GM18870 (cell line): ENCODE measurements at regions not wholly inside any gene's neighbourhood (a gene's known extent, or its start where the extent isn't known, plus 50 kb on each side); places are given as distances from the start of the nearest gene placed in this dataset.

Experiments used
- ATAC-seq: cut with Tn5 transposase; IDR thresholded peaks from one replicate; pipeline ENCODE4 v1.9.1; 2021; ENCODE audit warnings: moderate library complexity; ENCODE audit not compliant: unreplicated experiment

GRCh38 chr2:224213396-224213795 lies 174.3 kb upstream of the SERPINE2 start:
- ATAC-seq: no peak

DNA sequence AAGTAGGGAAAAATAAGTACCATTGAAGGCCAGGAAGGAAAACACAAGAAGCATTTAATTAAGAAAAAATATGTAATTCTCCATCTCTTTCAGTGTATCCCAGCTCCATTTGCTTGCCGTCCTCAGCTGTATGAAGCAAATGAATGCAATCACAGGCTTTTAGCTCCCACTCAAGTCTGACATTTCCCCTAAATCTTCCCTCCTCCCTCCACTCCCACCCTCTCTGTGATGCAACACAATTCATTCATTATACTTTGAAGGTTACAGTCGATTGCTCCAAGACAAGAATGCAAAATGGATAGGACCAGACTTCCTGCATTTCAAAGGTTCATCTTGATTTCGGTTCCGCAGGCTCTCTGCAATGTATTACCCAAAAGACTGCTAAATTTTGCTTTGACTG lies 172.7 kb upstream of the SERPINE2 start:
- ATAC-seq: no peak

GRCh38 chr2:224211181-224211480 lies 172.0 kb upstream of the SERPINE2 start:
- no peak for ATAC-seq

GRCh38 chr2:224210286-224211180 lies 171.4 kb upstream of the SERPINE2 start:
- ATAC-seq: no peak

DNA sequence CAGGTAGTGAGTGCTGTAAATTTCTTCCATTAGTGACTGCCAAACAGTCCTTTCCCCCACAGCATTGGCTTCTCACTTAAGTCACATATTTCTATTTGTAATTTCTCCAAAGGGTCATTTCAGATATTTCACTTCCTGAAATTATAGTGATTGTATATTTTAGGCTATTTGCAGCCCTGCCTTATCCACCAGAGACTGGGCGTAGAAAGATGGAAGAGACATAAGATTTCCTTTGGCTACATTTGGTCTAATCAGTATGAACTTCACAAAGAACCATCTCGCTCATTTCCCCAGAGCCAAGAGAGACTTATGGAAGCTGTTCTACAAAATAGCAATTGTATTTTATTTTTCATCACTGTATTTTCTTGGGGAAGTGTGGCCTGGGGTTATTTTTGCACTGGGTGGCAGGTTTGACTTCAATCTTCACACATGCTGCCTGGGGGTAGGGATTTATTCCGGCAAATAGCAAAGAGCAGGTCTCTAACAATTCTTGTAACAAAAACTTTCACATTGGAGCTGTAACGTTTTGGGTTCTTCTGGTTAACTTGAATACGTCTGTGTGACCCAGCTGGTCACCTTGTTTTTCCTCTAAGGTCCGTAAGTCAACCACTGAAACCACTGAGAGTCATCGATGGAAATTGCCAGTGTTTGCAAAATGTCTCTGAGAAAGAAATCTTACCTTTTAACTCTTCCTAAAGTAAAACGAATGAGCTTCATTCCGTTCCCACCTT lies 170.6 kb upstream of the SERPINE2 start:
- ATAC-seq: no peak

DNA sequence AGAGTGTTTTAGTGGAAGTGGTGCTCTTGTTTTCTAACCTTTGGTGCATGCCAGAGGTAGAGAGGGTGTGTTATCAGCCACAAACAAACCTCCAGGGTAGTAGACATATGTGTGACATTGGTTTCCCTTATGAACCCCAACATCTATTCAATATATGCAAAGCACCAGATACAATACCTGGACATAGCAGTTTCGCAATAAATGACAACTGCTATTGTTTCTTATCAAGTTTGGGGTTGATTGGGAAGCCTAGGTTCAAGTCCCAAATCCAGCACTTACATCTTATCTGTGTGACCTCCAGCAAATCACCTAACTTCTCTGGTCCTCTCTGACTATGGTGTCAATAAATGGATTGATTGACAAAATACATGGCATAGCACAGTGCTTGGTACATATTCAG lies 169.4 kb upstream of the SERPINE2 start:
- ATAC-seq: no peak

DNA sequence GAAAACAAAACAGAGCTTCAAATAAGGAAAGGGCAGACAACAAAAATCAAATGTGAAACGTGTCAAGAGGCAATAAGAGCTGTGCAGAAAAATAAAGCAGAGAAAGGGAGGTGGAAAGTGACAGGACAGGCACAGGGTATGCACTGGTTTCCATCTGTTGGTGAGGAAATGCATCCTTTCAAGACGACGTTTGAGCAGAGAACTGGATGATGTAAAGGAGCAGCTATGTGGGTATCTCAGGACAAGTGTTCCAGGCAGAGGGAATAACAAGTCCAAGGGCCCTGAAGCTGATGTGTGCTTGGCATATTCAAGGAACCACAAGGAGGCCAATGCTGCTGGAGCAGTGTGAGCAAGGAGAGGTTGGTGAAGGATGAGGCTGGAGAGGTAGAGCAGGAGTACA lies 168.9 kb upstream of the SERPINE2 start:
- no peak for ATAC-seq

DNA sequence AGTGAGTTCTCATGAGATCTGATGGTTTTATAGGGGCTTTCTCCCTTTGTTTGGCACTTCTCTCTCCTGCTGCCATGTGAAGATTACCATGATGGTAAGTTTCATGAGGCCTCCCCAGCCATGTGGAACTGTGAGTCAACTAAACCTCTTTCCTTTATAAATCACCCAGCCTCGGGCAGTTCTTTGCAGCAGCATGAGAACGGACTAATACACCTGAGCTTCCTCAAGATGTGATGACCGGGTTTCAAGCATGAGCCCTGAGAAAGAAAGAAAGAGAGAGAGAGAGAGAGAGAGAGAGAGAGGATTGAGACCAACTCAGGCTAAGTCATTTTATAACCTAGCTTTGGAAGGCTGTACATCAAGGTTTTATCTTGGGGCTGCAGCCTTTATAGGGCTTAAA lies 167.7 kb upstream of the SERPINE2 start:
- no peak for ATAC-seq

DNA sequence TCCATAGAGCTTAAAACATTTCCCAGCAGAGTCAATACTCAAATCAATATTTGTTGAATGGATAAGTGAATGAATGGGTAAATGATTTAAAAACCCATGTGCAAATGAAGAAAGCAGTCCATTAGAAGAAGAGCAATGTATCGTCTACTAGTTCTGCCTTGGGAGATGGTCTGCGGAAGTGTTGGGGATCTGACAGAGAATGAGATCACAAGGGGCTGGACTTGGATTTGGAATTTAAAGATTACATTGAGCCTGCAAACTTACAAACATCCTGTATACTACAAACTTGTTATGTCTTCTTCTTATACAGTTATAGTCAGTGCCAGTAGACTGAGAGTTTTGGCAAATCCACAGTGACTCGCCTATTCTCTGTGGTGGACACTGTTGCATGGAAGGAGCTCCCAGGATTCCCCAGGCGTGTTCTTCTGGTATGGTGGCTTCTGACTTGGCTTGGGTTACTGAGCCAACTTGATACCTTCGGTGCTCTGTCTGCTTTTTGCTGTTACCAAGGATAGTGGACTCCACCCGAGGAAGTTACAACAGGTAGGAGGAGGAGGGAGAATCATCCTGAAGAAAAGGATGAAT lies 163.3 kb upstream of the SERPINE2 start:
- no peak for ATAC-seq

GRCh38 chr2:224198436-224198835 lies 159.3 kb upstream of the SERPINE2 start:
- ATAC-seq: no peak

DNA sequence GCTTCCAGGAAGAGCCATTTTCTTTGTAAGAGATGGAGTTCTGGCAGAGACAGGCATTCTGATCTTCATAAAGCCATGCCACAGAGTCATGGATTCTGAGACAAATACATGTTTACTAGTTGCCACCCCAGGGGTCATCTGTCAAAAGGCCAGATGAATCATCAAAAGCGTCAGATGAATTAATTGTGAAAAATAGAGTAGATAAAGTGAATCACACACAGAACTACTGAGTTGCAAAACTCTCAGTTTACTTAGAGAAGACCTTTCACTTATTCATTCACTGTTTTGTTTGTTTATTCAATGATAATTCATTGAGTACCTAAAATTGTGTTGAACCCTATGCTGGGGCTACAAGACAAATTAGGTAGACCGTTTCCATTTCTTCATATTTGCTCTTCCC lies 157.7 kb upstream of the SERPINE2 start:
- ATAC-seq: no peak

- ATAC-seq: no peak
Observed at GRCh38 chr2:224195925-224196571, 157.0 kb upstream of the SERPINE2 start.

DNA sequence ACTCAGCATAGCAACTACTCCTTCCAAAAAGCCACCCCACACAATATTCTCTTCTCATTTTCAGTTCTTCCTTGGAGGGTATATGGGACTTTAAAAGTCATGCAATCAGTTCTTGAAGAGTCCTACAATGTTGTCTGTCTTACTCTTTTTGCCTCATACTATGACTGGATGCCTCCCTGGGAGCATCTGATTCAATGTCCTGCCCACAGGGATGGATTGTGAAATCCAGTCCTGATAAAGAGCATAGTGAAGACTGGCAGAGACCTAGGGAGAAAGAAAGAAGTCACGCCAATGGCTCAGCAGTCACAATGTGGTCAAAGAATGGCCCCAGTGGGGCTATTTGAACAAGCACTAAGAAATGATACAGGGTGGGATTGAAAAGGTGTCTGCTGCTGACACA lies 155.1 kb upstream of the SERPINE2 start:
- ATAC-seq: no peak

DNA sequence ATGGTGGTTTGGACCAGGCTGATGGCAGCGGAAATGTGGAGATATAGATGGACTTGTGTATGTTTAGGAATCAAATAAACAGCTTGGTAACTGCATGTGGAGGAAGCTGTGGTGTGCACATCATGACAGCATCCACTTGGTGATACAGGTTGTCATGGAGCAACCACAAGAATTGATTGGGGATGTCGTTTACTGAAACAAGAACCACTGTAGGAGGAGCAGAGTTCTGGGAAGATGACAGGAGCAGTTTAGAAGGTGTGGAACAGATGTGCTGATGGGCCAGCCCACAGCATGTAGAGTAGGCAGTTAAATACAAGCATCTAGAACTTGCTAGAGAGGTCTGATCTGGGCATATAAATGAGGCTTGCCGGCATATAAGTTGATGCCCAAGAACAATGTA lies 152.4 kb upstream of the SERPINE2 start:
- no peak for ATAC-seq

DNA sequence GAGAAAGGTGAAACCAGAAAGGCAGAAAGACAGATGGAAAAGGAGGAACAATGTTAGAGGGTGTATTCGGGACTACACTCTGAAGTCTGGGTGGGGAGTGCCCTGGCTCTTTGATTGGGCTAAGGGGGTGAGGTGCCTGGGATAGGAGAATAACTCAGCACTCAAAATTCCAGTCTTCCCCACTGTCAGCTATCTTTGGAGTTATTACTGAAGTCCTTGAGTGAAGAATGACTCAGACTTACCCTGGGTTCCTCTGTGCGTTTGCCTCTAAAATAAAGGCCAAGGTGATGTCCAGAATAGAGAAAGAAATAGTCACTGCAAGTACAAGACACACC lies 151.8 kb upstream of the SERPINE2 start:
- no peak for ATAC-seq

GRCh38 chr2:224190234-224190935 lies 151.3 kb upstream of the SERPINE2 start:
- no peak for ATAC-seq

DNA sequence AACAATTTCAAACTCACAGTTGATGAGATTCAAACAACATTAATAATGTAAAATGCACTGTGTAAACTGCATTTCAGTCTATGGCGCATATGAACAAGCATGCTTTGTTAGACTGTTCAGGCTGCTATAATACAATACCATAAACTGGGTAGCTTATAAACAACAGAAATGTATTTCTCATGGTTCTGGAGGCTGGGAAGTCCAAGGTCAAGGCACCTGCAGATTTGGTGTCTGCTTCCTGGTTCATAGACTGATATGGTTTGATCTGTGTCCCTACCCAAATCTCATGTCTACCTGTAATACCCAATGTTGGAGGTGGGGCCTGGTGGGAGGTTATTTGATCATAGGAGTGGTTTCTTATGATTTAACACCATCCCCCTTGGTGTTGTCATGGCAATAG lies 148.1 kb upstream of the SERPINE2 start:
- no peak for ATAC-seq

DNA sequence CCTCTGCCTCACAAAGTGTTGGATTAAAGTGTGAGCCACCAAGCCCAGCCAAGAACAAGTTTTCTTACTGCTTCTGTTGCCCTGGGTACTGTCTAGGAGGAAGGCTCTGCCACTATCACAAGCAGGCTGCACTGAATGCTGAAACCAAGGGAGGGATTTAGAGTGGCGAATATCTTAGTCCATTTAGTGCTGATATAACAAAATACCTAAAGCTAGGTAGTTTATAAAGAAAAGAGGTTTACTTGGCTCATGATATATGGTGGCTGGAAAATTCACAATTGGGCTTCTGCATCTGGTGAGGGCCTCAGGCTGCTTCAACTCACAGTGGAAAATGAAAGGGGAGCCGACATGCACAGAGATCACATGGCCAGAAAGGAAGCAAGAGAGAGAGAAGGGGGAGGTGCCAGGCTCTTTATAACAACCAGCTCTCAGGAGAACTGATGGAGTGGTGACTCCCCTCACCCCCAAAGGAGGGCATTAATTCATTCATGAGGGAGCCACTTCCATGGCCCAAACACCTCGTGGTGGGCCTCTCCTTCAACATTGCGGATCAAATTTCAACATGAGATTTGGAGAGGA lies 146.0 kb upstream of the SERPINE2 start:
- no peak for ATAC-seq

DNA sequence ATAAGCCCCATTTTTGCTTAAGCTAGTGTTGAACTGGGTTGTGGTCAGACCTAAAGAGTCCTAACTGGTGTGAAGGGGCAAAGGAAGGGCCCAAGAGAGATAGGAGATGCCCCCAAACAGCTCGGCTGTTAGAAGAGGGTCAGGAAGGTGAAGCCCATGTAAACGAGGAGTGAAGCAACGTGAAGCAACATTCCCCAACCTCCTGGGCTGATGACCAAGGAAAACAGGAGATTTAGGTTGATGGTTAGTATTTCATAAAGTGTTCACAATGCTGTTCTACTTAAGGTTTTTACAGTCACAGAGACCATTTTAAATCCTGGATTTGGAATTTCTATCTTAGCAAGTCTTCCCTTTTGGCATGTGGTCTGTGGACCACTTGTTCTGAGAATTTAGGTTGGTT lies 144.0 kb upstream of the SERPINE2 start:
- ATAC-seq: no peak

GRCh38 chr2:224182498-224182897 lies 143.4 kb upstream of the SERPINE2 start:
- no peak for ATAC-seq
